GM12875 (cell line): ENCODE measurements at regions not wholly inside any gene's neighbourhood (a gene's known extent, or its start where the extent isn't known, plus 50 kb on each side); places are given as distances from the start of the nearest gene placed in this dataset.

ENCODE experiments used
- H3K4me3 ChIP-seq: one replicate; pipeline ENCODE4 v1.5.1; 2011; ENCODE audit warnings: low read depth, low read length, control low read depth
- TF ChIP-seq, protein P1 (sequence below): IDR thresholded peaks from 2 replicates; pipeline ENCODE4 v1.5.1; 2011; ENCODE audit warnings: low read depth, mild to moderate bottlenecking, control low read depth, inconsistent platforms, low read length, moderate library complexity, borderline replicate concordance; ENCODE audit not compliant: insufficient read depth

DNA sequence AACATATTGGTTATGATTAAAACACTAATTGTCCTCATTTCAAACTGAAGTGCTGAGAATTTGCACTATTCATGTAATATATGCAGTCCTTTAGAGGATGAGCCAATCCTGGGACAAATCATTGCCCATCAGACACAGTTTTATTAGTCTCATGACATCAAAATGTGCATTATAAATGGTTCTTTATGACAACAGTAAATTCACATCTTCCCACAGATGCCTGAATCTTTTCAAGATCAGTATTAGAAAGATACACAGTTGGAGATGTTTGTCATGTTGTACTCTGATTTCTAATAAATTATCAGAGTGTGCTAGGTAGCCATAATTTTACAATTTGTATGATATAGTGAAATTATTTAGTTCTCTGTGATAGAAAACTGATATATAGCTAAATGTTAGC lies 813.5 kb downstream of the FAM181B start:
- TF ChIP-seq, protein P1, sequence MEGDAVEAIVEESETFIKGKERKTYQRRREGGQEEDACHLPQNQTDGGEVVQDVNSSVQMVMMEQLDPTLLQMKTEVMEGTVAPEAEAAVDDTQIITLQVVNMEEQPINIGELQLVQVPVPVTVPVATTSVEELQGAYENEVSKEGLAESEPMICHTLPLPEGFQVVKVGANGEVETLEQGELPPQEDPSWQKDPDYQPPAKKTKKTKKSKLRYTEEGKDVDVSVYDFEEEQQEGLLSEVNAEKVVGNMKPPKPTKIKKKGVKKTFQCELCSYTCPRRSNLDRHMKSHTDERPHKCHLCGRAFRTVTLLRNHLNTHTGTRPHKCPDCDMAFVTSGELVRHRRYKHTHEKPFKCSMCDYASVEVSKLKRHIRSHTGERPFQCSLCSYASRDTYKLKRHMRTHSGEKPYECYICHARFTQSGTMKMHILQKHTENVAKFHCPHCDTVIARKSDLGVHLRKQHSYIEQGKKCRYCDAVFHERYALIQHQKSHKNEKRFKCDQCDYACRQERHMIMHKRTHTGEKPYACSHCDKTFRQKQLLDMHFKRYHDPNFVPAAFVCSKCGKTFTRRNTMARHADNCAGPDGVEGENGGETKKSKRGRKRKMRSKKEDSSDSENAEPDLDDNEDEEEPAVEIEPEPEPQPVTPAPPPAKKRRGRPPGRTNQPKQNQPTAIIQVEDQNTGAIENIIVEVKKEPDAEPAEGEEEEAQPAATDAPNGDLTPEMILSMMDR = no peak
- no peak overlapping the region for H3K4me3 ChIP-seq

DNA sequence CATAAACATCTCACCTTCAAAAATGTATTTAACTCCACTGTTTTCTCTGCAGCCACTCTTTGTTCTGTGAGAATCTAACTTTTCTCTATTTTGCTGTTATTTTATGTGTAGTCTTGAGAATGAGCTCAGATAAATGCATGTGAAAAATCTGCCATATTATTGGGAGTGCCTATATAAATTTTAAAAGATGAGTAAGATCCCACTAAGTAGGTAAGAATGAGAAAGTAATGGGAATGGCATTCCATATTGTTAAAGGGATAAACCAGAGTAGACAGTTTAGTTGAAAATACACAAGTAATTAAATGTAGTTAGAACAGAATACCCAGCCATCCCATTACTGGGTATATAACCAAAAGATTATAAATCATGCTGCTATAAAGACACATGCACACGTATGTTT lies 817.2 kb downstream of the FAM181B start:
- TF ChIP-seq, protein P1 = no peak
- H3K4me3 ChIP-seq = no peak overlapping the region

DNA sequence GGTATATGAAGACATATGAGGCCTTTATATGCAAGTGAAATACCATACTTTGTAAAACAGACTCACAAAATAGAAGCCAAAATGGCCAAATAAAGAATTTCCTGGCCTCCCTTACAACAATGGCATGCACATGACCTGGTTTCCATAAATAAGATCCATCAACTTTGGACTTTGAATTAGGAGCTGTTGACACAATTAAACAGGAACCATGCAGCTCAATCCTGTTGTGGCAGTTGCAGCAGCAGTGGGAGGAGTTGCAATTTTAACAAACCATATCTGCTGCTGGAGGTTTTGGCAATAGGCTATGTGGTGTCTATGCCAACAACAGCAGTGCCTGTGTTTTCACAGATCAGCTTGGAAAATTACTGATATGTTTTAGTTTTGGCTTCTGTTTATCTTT lies 818.6 kb downstream of the FAM181B start:
- H3K4me3 ChIP-seq = no peak overlapping the region
- TF ChIP-seq, protein P1 = no peak

DNA sequence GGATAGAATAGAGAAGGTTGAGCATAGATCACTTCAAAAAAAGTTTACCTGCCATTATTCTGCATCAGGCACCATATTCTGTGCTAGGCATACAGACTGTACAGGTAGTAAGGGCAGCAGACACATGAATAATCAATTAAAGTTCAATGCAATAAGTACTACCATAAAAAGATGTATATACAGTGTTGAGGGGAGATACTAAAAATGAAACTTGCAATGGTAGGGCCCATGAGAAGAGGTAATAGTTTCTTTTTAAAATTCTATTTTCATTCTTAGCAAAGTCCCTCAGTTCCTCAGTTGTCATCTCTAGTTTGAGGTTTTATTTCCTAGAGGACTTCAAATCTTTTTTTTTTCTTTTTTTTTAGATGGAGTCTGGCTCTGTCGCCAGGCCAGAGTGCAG lies 819.9 kb downstream of the FAM181B start:
- TF ChIP-seq, protein P1 = no peak
- no peak overlapping the region for H3K4me3 ChIP-seq

DNA sequence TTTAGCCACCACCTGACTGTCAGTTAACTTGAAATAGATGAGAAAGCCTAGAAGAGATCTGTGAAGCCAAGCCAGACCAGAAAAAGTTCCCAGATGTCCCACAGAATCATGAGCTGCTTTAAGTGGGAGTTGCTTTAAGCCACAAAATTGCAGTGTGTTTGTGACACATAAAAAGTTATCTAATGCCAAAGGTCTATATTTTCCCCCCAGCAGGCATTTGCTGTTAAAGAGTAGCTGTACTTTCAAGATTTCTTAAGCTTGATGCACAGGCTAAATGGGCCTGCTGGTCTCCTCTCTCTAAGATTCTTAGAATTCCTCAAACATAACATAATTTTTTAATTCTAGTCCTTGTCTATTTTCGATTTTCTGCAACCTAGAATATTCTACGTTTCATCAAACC lies 825.7 kb downstream of the FAM181B start:
- TF ChIP-seq, protein P1 = no peak
- no peak overlapping the region for H3K4me3 ChIP-seq

DNA sequence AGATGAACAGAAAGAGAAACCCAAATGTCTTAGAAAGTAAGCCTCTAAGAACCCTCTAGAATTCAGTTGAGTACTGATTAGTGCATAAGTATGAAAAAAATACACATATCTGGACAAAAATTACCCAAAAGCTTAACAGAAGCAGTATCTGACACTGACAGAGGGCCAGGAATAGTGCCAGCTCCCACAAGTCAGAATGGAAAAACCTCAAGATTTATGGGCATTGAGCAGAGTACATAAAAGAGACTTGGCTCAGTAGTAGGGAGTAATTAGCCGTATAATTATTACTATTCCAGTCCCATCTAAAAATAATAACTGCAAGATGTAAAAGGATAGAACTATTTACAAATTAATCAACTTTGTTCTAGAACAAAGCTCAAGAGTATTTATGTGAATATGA lies 834.5 kb downstream of the FAM181B start:
- no peak overlapping the region for H3K4me3 ChIP-seq
- TF ChIP-seq, protein P1 = no peak

DNA sequence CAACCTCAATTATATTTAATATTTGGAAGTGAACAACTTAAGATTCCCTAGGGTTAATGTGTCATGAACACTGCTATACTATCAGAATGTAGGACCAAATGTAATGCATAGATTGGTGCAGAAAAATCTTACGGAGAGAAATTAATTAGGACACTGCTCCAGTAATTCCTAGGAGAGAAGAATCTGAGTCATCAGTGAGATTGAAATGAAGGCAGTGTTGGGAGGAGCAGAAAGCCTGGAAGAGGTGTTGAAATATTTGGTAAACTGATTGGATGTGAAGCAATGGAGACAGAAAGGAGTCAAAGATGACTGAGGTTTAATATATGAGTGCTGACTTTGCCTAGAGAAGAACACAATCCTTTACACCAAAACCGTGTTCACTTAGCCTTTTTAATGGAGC lies 836.0 kb downstream of the FAM181B start:
- TF ChIP-seq, protein P1 = no peak
- H3K4me3 ChIP-seq = no peak overlapping the region
